ENCODE measurements at regions not wholly inside any gene's neighbourhood (a gene's known extent, or its start where the extent isn't known, plus 50 kb on each side); places are given as distances from the start of the nearest gene placed in this dataset.
A peak's percentile ranks its signal among the peaks of the same experiment; 100 is the strongest.

GRCh38 chr6:47169785-47170616, 127.9 kb upstream of the ADGRF1 start (continued):
- TF ChIP-seq GLMP (CRISPR knock-in tag; IDR thresholded peaks at IDR 0.05; ENCODE audit: borderline replicate concordance) (no peak), ZKSCAN1 (IDR thresholded peaks at IDR 0.05; ENCODE audit: low read length) (no peak), ZNF639 (CRISPR knock-in tag; conservative IDR thresholded peaks at IDR 0.05) (no peak), CBX5 (CRISPR knock-in tag; IDR thresholded peaks at IDR 0.05; ENCODE audit: borderline replicate concordance) (no peak), HMGXB4 (CRISPR knock-in tag; IDR thresholded peaks at IDR 0.05; ENCODE audit: borderline replicate concordance in 1 of 2, low read depth in 1 of 2) (no peak), MAFF (IDR thresholded peaks at IDR 0.05; ENCODE audit: low read depth, low read length) (no peak), JUNB (CRISPR knock-in tag; IDR thresholded peaks at IDR 0.05; ENCODE audit: borderline replicate concordance) (no peak), CEBPG (CRISPR knock-in tag; IDR thresholded peaks at IDR 0.05) (peak; percentile 51; the same call in 1 of the 2 replicates)
